OCI-M1 (cell line): ENCODE measurements at regions not wholly inside any gene's neighbourhood (a gene's known extent, or its start where the extent isn't known, plus 50 kb on each side); places are given as distances from the start of the nearest gene placed in this dataset.
"Not testable (repeated sequence)": the region's sequence is repeated elsewhere in the genome, so short reads cannot be mapped to it uniquely, and the experiment has no call there.

Experiments used
- DNase-seq: peaks from one replicate; lab custom pipeline; 2025; lab: John Stamatoyannopoulos, UW

- DNase-seq, result no peak
These were observed 80.4 kb upstream of the ZCCHC2 start for GRCh38 chr18:62442391-62442790.

- no peak for DNase-seq
These were observed 77.4 kb upstream of the ZCCHC2 start for GRCh38 chr18:62445386-62445917.

DNA sequence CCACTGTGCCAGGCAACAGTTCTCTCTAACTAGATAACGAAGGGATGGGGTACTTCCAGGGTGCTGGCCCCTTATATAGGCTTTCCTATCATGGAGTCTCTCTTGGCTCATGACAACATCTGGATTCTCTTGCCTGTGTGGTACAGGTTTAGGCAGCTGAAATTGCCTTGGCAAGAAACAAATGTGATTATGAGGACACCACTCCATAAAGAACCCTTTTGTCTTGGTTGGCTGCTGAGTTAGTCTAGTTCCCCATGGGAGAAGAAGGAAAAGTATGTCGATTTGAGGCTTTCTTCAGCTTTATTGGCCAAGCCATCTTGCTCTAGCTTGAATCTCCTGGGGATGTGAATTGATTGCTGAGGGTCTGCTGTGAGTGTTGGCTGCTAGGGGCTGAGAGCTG lies 76.3 kb upstream of the ZCCHC2 start:
- no peak for DNase-seq

- DNase-seq, result no peak
These were observed 75.2 kb upstream of the ZCCHC2 start for GRCh38 chr18:62447652-62448051.

GRCh38 chr18:62448426-62448825 lies 74.4 kb upstream of the ZCCHC2 start:
- DNase-seq, result no peak

- DNase-seq, result no peak
These were observed 73.2 kb upstream of the ZCCHC2 start for GRCh38 chr18:62449490-62450104.

GRCh38 chr18:62450175-62450545 lies 72.7 kb upstream of the ZCCHC2 start:
- DNase-seq, result no peak

DNA sequence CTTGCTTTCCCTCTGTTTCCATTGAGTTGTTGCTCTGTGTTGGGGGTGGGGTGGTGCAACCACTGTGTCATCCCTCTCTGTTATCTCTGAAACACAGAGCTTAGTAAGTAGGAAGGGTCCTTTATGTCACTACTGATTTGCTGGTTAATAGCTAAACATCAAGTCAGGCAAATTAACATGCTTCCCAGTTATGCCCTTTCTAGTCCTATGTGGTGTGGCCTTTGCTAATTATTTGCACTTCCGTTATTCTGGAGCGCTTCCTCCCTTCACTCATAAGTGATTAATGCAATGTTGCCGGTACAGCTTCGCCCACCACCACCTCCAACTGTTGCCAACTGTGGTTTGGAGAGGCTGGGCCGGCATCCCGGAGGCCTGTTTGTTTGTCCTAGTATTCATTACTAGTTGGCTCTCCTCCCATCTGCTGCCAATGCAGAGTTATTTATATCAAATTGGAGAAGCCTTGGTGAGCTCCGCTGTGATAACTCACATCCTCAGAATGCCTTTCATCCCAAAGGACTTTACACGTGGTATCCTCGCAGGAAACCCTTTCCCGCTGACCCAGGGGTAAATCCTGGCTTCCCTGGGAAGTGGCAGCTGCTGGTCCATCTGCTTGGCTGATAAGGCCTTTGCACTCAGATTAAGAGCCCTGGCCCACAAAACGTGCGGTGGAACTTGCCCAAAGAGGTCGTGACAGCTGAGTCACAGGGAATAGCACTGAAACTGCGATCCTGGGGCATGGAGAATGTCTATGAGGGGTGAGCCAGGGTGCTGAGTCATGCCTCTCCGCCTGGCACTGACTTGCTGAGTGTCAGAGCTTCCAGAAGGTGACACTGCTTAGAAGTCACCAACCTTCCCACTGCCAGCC lies 72.0 kb upstream of the ZCCHC2 start:
- DNase-seq, result peak; percentile 93

- DNase-seq, result peak; percentile 31
These were observed 70.5 kb upstream of the ZCCHC2 start for GRCh38 chr18:62452280-62452831.

GRCh38 chr18:62453864-62454263 lies 69.0 kb upstream of the ZCCHC2 start:
- DNase-seq, result no peak

DNA sequence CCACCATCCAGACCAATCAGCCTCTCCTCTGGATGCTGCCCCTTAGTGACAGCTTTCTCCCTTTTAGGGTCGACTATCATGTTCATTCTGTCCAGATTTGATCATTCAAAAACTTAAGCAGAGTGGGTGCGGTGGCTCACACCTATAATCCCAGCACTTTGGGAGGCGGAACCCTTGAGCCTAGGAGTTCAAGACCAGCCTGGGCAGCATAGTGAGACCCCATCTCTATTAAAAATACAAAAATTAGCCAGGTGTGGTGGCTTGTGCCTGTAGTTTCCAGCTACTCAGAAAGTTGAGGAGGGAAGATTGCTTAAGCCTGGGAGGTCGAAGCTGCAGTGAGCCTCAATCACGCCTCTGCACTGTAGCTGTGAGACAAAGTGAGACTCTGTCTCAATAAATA lies 68.3 kb upstream of the ZCCHC2 start:
- no peak for DNase-seq

GRCh38 chr18:62455222-62455621 lies 67.6 kb upstream of the ZCCHC2 start:
- DNase-seq, result no peak

- no peak for DNase-seq
These were observed 64.9 kb upstream of the ZCCHC2 start for GRCh38 chr18:62457877-62458276.

DNA sequence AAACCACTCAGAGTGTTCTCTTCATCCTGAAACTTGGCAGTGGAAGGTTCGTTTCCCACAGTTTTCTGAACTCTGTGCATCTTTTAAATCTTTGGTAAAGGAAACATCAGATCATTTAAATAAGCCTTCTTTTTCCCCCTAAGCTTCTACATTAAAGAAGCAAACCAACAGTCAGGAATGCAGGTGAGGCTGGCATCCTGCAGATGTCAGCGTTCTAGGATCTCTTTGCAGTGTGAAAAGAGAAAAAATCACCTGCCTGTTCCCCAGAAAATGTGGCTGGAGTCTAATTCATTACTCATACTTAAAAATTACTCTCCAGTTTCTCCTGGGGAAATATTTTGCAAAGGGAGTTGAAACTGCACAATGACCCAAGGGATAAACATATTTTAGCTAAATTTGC lies 64.5 kb upstream of the ZCCHC2 start:
- DNase-seq, result no peak

GRCh38 chr18:62458868-62459716 lies 63.7 kb upstream of the ZCCHC2 start:
- DNase-seq, result no peak

GRCh38 chr18:62460851-62461300 lies 61.9 kb upstream of the ZCCHC2 start:
- DNase-seq, result peak; percentile 15

DNA sequence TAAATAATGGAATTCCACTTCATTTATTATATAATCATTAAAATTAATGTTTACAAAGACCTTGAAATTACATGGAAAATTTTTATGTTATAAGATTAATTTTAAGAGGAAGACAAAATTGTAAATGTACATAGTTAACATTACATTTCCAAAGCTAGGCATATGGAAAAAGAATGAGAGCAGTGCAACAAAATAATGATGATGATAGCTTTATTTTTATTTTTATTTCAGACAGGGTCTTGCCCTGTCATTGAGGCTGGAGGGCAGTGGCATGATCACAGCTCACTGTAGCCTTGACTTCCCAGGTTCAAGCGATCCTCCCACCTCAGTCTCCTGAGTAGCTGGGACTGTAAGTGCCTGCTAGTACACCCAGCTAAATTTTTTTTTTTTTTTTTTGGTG lies 61.2 kb upstream of the ZCCHC2 start:
- no peak for DNase-seq

DNA sequence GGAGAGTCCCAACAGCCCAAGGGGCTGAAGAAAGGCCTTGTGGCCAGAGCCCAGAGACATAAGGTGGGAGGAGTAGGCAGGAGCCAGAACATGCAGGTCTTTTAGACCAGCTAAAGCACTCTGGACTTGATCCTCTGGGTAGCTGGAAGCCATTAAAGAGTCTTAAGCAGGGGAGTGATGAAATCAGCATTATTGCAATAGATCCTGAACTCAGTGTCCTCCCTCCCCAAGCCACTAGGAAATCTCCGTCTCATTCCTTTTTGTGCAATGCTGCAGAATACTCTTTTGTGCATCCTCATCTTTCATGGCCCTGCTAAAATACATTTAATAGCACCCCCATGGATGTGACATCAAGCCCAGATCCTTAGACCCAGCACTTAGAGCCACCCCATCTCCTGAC lies 58.6 kb upstream of the ZCCHC2 start:
- DNase-seq, result no peak

- not testable (repeated sequence) for DNase-seq
These were observed 53.7 kb upstream of the ZCCHC2 start for GRCh38 chr18:62469131-62469530.
